OCI-LY3 (cell line): ENCODE measurements at regions not wholly inside any gene's neighbourhood (a gene's known extent, or its start where the extent isn't known, plus 50 kb on each side); places are given as distances from the start of the nearest gene placed in this dataset.
"Not testable (repeated sequence)": the region's sequence is repeated elsewhere in the genome, so short reads cannot be mapped to it uniquely, and the experiment has no call there.

Experiments
- H2AFZ ChIP-seq: fragments of 200-600, 300-600 bp; shearing (Covaris generic); 2 replicates; pipeline ENCODE4 v1.6.0; 2014; ENCODE audit warnings: antibody characterized with exemption, low read depth, low read length
- H3K27ac ChIP-seq: fragments of 200-600, 300-600 bp; sonication (generic); 2 replicates; pipeline ENCODE4 v1.5.1; 2014; ENCODE audit warnings: mild to moderate bottlenecking, low read length, moderate library complexity, mixed read lengths
- H3K27me3 ChIP-seq: fragments of 200-600, 300-600 bp; sonication (generic); 2 replicates; pipeline ENCODE4 v1.6.1; 2014; ENCODE audit warnings: low read depth, low read length, mixed read lengths
- H3K36me3 ChIP-seq: fragments of 200-600, 300-600 bp; sonication (generic); replicated peaks from 2 replicates; pipeline ENCODE3; 2014; ENCODE audit warnings: low read depth, low read length, mixed read lengths
- H3K4me1 ChIP-seq: fragments of 300-600, 200-600 bp; sonication (generic); 2 replicates; pipeline ENCODE4 v1.6.1; 2014; ENCODE audit warnings: low read length, mixed read lengths
- H3K4me2 ChIP-seq: fragments of 200-600, 300-600 bp; sonication (generic); 2 replicates; pipeline ENCODE4 v1.6.1; 2014; ENCODE audit warnings: low read length, mixed read lengths
- H3K4me3 ChIP-seq: fragments of 300-600, 200-600 bp; sonication (generic); 2 replicates; pipeline ENCODE4 v1.5.1; 2014; ENCODE audit warnings: antibody characterized with exemption, mild to moderate bottlenecking, low read length, moderate library complexity
- H3K79me2 ChIP-seq: fragments of 300-600, 200-600 bp; shearing (Covaris generic); 2 replicates; pipeline ENCODE4 v1.6.1; 2014; ENCODE audit warnings: mild to moderate bottlenecking, low read length, mixed read lengths
- H3K9ac ChIP-seq: fragments of 300-600, 200-600 bp; shearing (Covaris generic); 2 replicates; pipeline ENCODE4 v1.6.0; 2014; ENCODE audit warnings: mild to moderate bottlenecking, low read length, moderate library complexity
- H3K9me3 ChIP-seq: fragments of 200-600, 300-600 bp; shearing (Covaris generic); 2 replicates; pipeline ENCODE4 v1.6.1; 2014; ENCODE audit warnings: low read length, mixed read lengths; ENCODE audit not compliant: insufficient read depth
- H4K20me1 ChIP-seq: fragments of 200-600, 300-600 bp; sonication (generic); 2 replicates; pipeline ENCODE4 v1.6.1; 2016; ENCODE audit warnings: low read length, mixed read lengths; ENCODE audit not compliant: insufficient read depth
- CTCF ChIP-seq: fragments of 200-600, 300-600 bp; sonication (generic); IDR thresholded peaks from 2 replicates; pipeline ENCODE4 v1.5.1; 2014; ENCODE audit warnings: antibody characterized with exemption, low read length, low read depth
- EZH2phosphoT487 ChIP-seq: fragments of 200-600 bp; shearing (Covaris generic); IDR thresholded peaks from 2 replicates; pipeline ENCODE4 v1.6.1; 2018; ENCODE audit warnings: antibody characterized with exemption, mixed run types, low read depth

GRCh38 chr5:57717555-57717954 lies 234.9 kb upstream of the ACTBL2 start:
- Histone ChIP-seq H3K4me1 (no peaks in the 10 kb centered on the region), H3K27me3 (no peaks in the 10 kb centered on the region), H4K20me1 (no peaks in the 10 kb centered on the region), H3K9me3 (no peaks in the 10 kb centered on the region), H3K27ac (no peak overlapping the region), H2AFZ (no peak overlapping the region), H3K79me2 (no peaks in the 10 kb centered on the region), H3K36me3 (no peaks in the 10 kb centered on the region), H3K9ac (no peak overlapping the region), H3K4me3 (no peak overlapping the region), H3K4me2 (no peak overlapping the region)
- TF ChIP-seq EZH2phosphoT487, result no peak
- TF ChIP-seq CTCF, result no peak

- H3K27me3 ChIP-seq, result no peaks in the 10 kb centered on the region
- H3K4me2 ChIP-seq, result no peak overlapping the region
- no peak overlapping the region for H3K4me3 ChIP-seq
- H3K36me3 ChIP-seq, result no peaks in the 10 kb centered on the region
- no peaks in the 10 kb centered on the region for H4K20me1 ChIP-seq
- no peaks in the 10 kb centered on the region for H3K4me1 ChIP-seq
- H3K9me3 ChIP-seq, result no peaks in the 10 kb centered on the region
- no peaks in the 10 kb centered on the region for H3K79me2 ChIP-seq
- no peak for TF ChIP-seq CTCF
- TF ChIP-seq EZH2phosphoT487, result no peak
- no peak overlapping the region for H3K9ac ChIP-seq
- H2AFZ ChIP-seq, result no peak overlapping the region
- H3K27ac ChIP-seq, result no peak overlapping the region
These were observed 234.1 kb upstream of the ACTBL2 start for GRCh38 chr5:57716661-57717060.

DNA sequence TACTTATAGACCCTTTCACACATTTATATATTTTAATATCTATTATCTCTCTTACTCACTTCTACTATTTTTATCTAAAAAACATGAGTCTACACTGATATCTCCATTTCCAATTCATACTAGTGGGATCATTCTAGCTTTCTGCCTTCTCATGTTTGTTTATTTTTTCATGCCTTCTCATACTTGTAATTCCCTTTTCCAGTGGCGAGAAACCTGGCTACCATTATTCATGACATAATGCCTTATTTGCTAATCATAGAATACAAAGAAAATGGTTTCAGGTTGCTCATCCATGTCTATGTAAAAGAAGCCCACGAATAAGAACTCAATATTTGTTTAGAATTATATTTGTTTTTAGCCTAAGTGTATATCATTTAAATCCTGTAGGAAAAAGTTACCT lies 232.7 kb upstream of the ACTBL2 start:
- Histone ChIP-seq H3K9me3 (no peaks in the 10 kb centered on the region), H2AFZ (no peak overlapping the region), H3K79me2 (no peaks in the 10 kb centered on the region), H3K36me3 (no peaks in the 10 kb centered on the region), H3K9ac (no peak overlapping the region), H4K20me1 (no peaks in the 10 kb centered on the region), H3K4me3 (no peak overlapping the region), H3K27me3 (no peaks in the 10 kb centered on the region), H3K4me2 (no peak overlapping the region), H3K27ac (no peak overlapping the region), H3K4me1 (no peaks in the 10 kb centered on the region)
- TF ChIP-seq EZH2phosphoT487 (no peak), CTCF (no peak)

- not testable (repeated sequence) for H3K27ac ChIP-seq, H2AFZ ChIP-seq, H3K9ac ChIP-seq, H3K79me2 ChIP-seq, H3K4me2 ChIP-seq, H3K9me3 ChIP-seq, H3K4me3 ChIP-seq, H3K4me1 ChIP-seq, H3K36me3 ChIP-seq, H3K27me3 ChIP-seq, H4K20me1 ChIP-seq
These were observed 230.9 kb upstream of the ACTBL2 start for GRCh38 chr5:57713535-57713934.

GRCh38 chr5:57711946-57712345 lies 229.3 kb upstream of the ACTBL2 start:
- Histone ChIP-seq H3K4me3 (no peak overlapping the region), H3K27me3 (no peaks in the 10 kb centered on the region), H4K20me1 (no peaks in the 10 kb centered on the region), H2AFZ (no peak overlapping the region), H3K4me1 (no peaks in the 10 kb centered on the region), H3K27ac (no peak overlapping the region), H3K4me2 (no peak overlapping the region), H3K9ac (no peak overlapping the region), H3K9me3 (no peaks in the 10 kb centered on the region), H3K79me2 (no peaks in the 10 kb centered on the region), H3K36me3 (no peaks in the 10 kb centered on the region)
- TF ChIP-seq EZH2phosphoT487 (no peak), CTCF (no peak)
